ENCODE measurements at regions not wholly inside any gene's neighbourhood (a gene's known extent, or its start where the extent isn't known, plus 50 kb on each side); places are given as distances from the start of the nearest gene placed in this dataset.

DNA sequence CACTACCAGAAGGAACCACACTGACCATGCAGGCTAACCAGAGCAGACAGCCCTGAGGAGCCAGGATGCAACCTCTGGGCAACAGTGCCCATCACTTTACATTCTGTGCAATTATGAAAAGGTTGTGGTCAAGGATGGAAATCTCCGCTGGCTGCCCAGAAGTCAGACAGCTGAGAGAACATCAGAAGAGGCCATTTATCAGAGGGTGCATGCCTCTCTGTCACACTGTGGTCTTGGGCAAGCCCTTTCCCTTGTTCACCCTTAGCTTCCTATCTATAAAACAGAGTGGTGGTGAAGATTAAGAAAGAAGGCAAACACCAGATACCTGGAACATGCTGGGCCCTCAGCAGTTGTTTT, 120.7 kb upstream of the GDF10 start (continued):
- TF ChIP-seq, protein P1, sequence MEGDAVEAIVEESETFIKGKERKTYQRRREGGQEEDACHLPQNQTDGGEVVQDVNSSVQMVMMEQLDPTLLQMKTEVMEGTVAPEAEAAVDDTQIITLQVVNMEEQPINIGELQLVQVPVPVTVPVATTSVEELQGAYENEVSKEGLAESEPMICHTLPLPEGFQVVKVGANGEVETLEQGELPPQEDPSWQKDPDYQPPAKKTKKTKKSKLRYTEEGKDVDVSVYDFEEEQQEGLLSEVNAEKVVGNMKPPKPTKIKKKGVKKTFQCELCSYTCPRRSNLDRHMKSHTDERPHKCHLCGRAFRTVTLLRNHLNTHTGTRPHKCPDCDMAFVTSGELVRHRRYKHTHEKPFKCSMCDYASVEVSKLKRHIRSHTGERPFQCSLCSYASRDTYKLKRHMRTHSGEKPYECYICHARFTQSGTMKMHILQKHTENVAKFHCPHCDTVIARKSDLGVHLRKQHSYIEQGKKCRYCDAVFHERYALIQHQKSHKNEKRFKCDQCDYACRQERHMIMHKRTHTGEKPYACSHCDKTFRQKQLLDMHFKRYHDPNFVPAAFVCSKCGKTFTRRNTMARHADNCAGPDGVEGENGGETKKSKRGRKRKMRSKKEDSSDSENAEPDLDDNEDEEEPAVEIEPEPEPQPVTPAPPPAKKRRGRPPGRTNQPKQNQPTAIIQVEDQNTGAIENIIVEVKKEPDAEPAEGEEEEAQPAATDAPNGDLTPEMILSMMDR (tag by site-specific recombination; IDR thresholded peaks at IDR 0.05): no peak
- TF ChIP-seq ZFP3 (tag by site-specific recombination; IDR thresholded peaks at IDR 0.05; ENCODE audit: low read depth) (no peak), ZNF433 (tag by site-specific recombination; IDR thresholded peaks at IDR 0.05; ENCODE audit: low read depth) (no peak), ZNF670 (tag by site-specific recombination; IDR thresholded peaks at IDR 0.05; ENCODE audit: low read depth) (no peak), ZNF561 (tag by site-specific recombination; IDR thresholded peaks at IDR 0.05; ENCODE audit: borderline replicate concordance) (no peak), WT1 (tag by site-specific recombination; IDR thresholded peaks at IDR 0.05) (no peak), ZNF654 (tag by site-specific recombination; IDR thresholded peaks at IDR 0.05; ENCODE audit: low read depth) (no peak), ZNF292 (tag by site-specific recombination; IDR thresholded peaks at IDR 0.05; ENCODE audit: borderline replicate concordance, low read depth) (no peak), ZNF624 (tag by site-specific recombination; IDR thresholded peaks at IDR 0.05) (no peak), ZBTB7A (tag by site-specific recombination; IDR thresholded peaks at IDR 0.05; ENCODE audit: low read depth) (no peak)
- TF ChIP-seq, protein P2, sequence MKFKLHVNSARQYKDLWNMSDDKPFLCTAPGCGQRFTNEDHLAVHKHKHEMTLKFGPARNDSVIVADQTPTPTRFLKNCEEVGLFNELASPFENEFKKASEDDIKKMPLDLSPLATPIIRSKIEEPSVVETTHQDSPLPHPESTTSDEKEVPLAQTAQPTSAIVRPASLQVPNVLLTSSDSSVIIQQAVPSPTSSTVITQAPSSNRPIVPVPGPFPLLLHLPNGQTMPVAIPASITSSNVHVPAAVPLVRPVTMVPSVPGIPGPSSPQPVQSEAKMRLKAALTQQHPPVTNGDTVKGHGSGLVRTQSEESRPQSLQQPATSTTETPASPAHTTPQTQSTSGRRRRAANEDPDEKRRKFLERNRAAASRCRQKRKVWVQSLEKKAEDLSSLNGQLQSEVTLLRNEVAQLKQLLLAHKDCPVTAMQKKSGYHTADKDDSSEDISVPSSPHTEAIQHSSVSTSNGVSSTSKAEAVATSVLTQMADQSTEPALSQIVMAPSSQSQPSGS (tag by site-specific recombination; IDR thresholded peaks at IDR 0.05; ENCODE audit: low read depth): no peak
- TF ChIP-seq, protein P3, sequence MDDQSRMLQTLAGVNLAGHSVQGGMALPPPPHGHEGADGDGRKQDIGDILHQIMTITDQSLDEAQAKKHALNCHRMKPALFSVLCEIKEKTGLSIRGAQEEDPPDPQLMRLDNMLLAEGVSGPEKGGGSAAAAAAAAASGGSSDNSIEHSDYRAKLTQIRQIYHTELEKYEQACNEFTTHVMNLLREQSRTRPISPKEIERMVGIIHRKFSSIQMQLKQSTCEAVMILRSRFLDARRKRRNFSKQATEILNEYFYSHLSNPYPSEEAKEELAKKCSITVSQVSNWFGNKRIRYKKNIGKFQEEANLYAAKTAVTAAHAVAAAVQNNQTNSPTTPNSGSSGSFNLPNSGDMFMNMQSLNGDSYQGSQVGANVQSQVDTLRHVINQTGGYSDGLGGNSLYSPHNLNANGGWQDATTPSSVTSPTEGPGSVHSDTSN (CRISPR knock-in tag; IDR thresholded peaks at IDR 0.05): no peak
- TF ChIP-seq, protein P4, sequence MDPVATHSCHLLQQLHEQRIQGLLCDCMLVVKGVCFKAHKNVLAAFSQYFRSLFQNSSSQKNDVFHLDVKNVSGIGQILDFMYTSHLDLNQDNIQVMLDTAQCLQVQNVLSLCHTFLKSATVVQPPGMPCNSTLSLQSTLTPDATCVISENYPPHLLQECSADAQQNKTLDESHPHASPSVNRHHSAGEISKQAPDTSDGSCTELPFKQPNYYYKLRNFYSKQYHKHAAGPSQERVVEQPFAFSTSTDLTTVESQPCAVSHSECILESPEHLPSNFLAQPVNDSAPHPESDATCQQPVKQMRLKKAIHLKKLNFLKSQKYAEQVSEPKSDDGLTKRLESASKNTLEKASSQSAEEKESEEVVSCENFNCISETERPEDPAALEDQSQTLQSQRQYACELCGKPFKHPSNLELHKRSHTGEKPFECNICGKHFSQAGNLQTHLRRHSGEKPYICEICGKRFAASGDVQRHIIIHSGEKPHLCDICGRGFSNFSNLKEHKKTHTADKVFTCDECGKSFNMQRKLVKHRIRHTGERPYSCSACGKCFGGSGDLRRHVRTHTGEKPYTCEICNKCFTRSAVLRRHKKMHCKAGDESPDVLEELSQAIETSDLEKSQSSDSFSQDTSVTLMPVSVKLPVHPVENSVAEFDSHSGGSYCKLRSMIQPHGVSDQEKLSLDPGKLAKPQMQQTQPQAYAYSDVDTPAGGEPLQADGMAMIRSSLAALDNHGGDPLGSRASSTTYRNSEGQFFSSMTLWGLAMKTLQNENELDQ (tag by site-specific recombination; IDR thresholded peaks at IDR 0.05; ENCODE audit: low read depth): no peak
- TF ChIP-seq, protein P5, sequence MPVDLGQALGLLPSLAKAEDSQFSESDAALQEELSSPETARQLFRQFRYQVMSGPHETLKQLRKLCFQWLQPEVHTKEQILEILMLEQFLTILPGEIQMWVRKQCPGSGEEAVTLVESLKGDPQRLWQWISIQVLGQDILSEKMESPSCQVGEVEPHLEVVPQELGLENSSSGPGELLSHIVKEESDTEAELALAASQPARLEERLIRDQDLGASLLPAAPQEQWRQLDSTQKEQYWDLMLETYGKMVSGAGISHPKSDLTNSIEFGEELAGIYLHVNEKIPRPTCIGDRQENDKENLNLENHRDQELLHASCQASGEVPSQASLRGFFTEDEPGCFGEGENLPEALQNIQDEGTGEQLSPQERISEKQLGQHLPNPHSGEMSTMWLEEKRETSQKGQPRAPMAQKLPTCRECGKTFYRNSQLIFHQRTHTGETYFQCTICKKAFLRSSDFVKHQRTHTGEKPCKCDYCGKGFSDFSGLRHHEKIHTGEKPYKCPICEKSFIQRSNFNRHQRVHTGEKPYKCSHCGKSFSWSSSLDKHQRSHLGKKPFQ (tag by site-specific recombination; IDR thresholded peaks at IDR 0.05): no peak

DNA sequence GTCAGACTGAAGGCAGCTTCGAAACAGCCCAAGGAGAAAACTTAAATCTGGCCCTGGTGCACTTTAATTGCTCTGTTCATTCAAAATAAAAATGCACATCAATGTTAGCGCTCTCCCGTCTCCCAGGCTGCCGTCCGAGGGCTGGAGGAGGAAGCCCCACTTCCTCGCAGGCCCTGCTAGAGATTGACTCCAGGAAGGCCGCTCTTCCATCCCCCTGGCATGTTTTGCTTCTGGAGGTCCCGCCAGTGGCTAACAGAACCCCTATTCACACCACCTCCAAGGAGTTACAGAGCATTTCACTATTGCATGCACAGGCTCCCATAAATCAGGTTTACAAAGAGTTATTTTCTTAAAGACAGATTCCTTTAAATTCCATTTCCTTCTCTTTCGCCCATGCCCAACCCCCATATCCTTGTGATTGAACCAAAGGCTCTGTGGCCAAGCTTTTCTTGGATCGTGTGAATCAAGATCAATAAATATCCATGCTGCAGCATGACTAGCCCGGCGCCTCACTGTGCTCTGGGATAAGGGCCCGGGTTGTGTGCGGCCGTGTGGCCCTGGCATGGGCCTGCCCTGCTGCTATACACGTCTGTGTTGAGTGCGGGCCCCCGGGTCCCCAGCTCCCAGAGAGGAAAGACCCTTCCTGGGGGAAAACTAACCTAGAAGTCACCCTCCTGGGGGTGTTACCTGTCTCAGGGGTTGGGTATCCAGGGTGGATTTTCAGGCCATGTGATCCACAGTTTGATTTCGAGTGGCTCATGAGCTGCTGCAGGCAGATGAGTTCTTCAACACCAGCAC, 118.7 kb upstream of the GDF10 start:
- CTCF ChIA-PET: no interaction called here
- TF ChIP-seq, protein P6, sequence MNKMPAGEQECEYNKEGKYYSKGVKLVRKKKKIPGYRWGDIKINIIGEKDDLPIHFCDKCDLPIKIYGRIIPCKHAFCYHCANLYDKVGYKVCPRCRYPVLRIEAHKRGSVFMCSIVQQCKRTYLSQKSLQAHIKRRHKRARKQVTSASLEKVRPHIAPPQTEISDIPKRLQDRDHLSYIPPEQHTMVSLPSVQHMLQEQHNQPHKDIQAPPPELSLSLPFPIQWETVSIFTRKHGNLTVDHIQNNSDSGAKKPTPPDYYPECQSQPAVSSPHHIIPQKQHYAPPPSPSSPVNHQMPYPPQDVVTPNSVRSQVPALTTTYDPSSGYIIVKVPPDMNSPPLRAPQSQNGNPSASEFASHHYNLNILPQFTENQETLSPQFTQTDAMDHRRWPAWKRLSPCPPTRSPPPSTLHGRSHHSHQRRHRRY (tag by site-specific recombination; IDR thresholded peaks at IDR 0.05): no peak
- no peak for TF ChIP-seq ZFP41 (tag by site-specific recombination; IDR thresholded peaks at IDR 0.05; ENCODE audit: borderline replicate concordance)
- no peak for TF ChIP-seq ZNF10 (tag by site-specific recombination; IDR thresholded peaks at IDR 0.05)
- no peak for TF ChIP-seq ZNF23 (tag by site-specific recombination; IDR thresholded peaks at IDR 0.05; ENCODE audit: borderline replicate concordance)
- no peak for TF ChIP-seq REPIN1 (tag by site-specific recombination; IDR thresholded peaks at IDR 0.05; ENCODE audit: low read depth)
- TF ChIP-seq, protein P7, sequence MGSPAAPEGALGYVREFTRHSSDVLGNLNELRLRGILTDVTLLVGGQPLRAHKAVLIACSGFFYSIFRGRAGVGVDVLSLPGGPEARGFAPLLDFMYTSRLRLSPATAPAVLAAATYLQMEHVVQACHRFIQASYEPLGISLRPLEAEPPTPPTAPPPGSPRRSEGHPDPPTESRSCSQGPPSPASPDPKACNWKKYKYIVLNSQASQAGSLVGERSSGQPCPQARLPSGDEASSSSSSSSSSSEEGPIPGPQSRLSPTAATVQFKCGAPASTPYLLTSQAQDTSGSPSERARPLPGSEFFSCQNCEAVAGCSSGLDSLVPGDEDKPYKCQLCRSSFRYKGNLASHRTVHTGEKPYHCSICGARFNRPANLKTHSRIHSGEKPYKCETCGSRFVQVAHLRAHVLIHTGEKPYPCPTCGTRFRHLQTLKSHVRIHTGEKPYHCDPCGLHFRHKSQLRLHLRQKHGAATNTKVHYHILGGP (tag by site-specific recombination; IDR thresholded peaks at IDR 0.05): no peak
- no peak for TF ChIP-seq ZNF302 (tag by site-specific recombination; IDR thresholded peaks at IDR 0.05; ENCODE audit: low read depth)
- TF ChIP-seq KLF7 (tag by site-specific recombination; IDR thresholded peaks at IDR 0.05; ENCODE audit: borderline replicate concordance): no peak
- TF ChIP-seq ZNF610 (tag by site-specific recombination; IDR thresholded peaks at IDR 0.05; ENCODE audit: borderline replicate concordance): no peak
- TF ChIP-seq, protein P8, sequence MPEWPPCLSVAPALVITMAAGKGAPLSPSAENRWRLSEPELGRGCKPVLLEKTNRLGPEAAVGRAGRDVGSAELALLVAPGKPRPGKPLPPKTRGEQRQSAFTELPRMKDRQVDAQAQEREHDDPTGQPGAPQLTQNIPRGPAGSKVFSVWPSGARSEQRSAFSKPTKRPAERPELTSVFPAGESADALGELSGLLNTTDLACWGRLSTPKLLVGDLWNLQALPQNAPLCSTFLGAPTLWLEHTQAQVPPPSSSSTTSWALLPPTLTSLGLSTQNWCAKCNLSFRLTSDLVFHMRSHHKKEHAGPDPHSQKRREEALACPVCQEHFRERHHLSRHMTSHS (tag by site-specific recombination; IDR thresholded peaks at IDR 0.05): no peak

More for the DNA sequence above, 118.7 kb upstream of the GDF10 start:
- Histone ChIP-seq H3K27ac (ENCODE audit: extremely low read depth, low read depth, low read length) (no peak overlapping the region), H3K4me1 (ENCODE audit: control insufficient read depth, insufficient read depth, low read length) (no peaks in the 10 kb centered on the region), H3K9me3 (ENCODE audit: control insufficient read depth, insufficient read depth, low read depth, low read length) (no peaks in the 10 kb centered on the region), H3K4me3 (ENCODE audit: low read depth, low read length) (no peak overlapping the region), H3K36me3 (ENCODE audit: control insufficient read depth in 2 of 2, insufficient read depth in 1 of 2, low read length in 2 of 2) (no peaks in the 10 kb centered on the region)
- POLR2A ChIA-PET: no interaction called here

Measured in HEK293 (cell line).